ENCODE measurements at regions not wholly inside any gene's neighbourhood (a gene's known extent, or its start where the extent isn't known, plus 50 kb on each side); places are given as distances from the start of the nearest gene placed in this dataset.

GRCh38 chr2:145021962-145022665 is 502.2 kb upstream of the ZEB2 start:
- TF ChIP-seq, protein P1, sequence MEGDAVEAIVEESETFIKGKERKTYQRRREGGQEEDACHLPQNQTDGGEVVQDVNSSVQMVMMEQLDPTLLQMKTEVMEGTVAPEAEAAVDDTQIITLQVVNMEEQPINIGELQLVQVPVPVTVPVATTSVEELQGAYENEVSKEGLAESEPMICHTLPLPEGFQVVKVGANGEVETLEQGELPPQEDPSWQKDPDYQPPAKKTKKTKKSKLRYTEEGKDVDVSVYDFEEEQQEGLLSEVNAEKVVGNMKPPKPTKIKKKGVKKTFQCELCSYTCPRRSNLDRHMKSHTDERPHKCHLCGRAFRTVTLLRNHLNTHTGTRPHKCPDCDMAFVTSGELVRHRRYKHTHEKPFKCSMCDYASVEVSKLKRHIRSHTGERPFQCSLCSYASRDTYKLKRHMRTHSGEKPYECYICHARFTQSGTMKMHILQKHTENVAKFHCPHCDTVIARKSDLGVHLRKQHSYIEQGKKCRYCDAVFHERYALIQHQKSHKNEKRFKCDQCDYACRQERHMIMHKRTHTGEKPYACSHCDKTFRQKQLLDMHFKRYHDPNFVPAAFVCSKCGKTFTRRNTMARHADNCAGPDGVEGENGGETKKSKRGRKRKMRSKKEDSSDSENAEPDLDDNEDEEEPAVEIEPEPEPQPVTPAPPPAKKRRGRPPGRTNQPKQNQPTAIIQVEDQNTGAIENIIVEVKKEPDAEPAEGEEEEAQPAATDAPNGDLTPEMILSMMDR (IDR thresholded peaks at IDR 0.05): no peak
- TF ChIP-seq POLR2A (IDR thresholded peaks at IDR 0.05) (no peak), EP300 (IDR thresholded peaks at IDR 0.05) (no peak)

Data from suprapubic skin (tissue), 3 donors.